ENCODE measurements at regions not wholly inside any gene's neighbourhood (a gene's known extent, or its start where the extent isn't known, plus 50 kb on each side); places are given as distances from the start of the nearest gene placed in this dataset.

- Histone ChIP-seq H3K27ac (no peak overlapping the region), H3K27me3 (no peaks in the 10 kb centered on the region), H3K4me3 (no peak overlapping the region), H3K9me3 (no peaks in the 10 kb centered on the region), H3K4me1 (no peaks in the 10 kb centered on the region), H3K36me3 (no peaks in the 10 kb centered on the region)
- intact Hi-C loops (cut with DNase I; ENCODE audit: low total_unique reads) (no loop called here), in situ Hi-C loops (cut with MboI; ENCODE audit: low sequenced_read_pairs in 4 of 4) (no loop called here)
- DNase-seq: no peak
- ATAC-seq: no peak
- TF ChIP-seq POLR2A (IDR thresholded peaks at IDR 0.05): no peak
- TF ChIP-seq CTCF (IDR thresholded peaks at IDR 0.05 in 4 of 5, conservative IDR thresholded peaks at IDR 0.05 in 1 of 5): no peak
These were observed 287.7 kb downstream of the PCDH7 start for GRCh38 chr4:31007858-31008257.

GRCh38 chr4:31009926-31010325, 289.8 kb downstream of the PCDH7 start:
- ATAC-seq: no peak
- no peak overlapping the region for H3K4me3 ChIP-seq
- in situ Hi-C loops (cut with MboI; ENCODE audit: low sequenced_read_pairs in 4 of 4): no loop called here

GRCh38 chr4:31015123-31015522, 295.0 kb downstream of the PCDH7 start:
- ATAC-seq: no peak
- intact Hi-C loops (cut with DNase I; ENCODE audit: low total_unique reads): no loop called here
- in situ Hi-C loops (cut with MboI; ENCODE audit: low sequenced_read_pairs in 4 of 4): no loop called here

More at GRCh38 chr4:31009926-31010325, 289.8 kb downstream of the PCDH7 start:
- Histone ChIP-seq H3K4me1 (no peaks in the 10 kb centered on the region), H3K36me3 (no peaks in the 10 kb centered on the region), H3K27me3 (no peaks in the 10 kb centered on the region), H3K27ac (no peak overlapping the region), H3K9me3 (no peaks in the 10 kb centered on the region)
- no peak for DNase-seq
- intact Hi-C loops (cut with DNase I; ENCODE audit: low total_unique reads): no loop called here
- TF ChIP-seq CTCF (IDR thresholded peaks at IDR 0.05 in 4 of 5, conservative IDR thresholded peaks at IDR 0.05 in 1 of 5) (no peak), POLR2A (IDR thresholded peaks at IDR 0.05) (no peak)

GRCh38 chr4:31016322-31017061, 296.3 kb downstream of the PCDH7 start:
- Histone ChIP-seq H3K27ac (no peak overlapping the region), H3K4me3 (no peak overlapping the region), H3K27me3 (no peaks in the 10 kb centered on the region), H3K4me1 (no peaks in the 10 kb centered on the region), H3K9me3 (no peaks in the 10 kb centered on the region), H3K36me3 (no peaks in the 10 kb centered on the region)
- TF ChIP-seq POLR2A (IDR thresholded peaks at IDR 0.05) (no peak), CTCF (IDR thresholded peaks at IDR 0.05 in 4 of 5, conservative IDR thresholded peaks at IDR 0.05 in 1 of 5) (no peak)
- ATAC-seq: no peak
- intact Hi-C loops (cut with DNase I; ENCODE audit: low total_unique reads) (no loop called here), in situ Hi-C loops (cut with MboI; ENCODE audit: low sequenced_read_pairs in 4 of 4) (no loop called here)
- no peak for DNase-seq

More at GRCh38 chr4:31015123-31015522, 295.0 kb downstream of the PCDH7 start:
- Histone ChIP-seq H3K4me3 (no peak overlapping the region), H3K27ac (no peak overlapping the region), H3K27me3 (no peaks in the 10 kb centered on the region), H3K36me3 (no peaks in the 10 kb centered on the region), H3K9me3 (no peaks in the 10 kb centered on the region), H3K4me1 (no peaks in the 10 kb centered on the region)
- no peak for DNase-seq
- TF ChIP-seq POLR2A (IDR thresholded peaks at IDR 0.05) (no peak), CTCF (IDR thresholded peaks at IDR 0.05 in 4 of 5, conservative IDR thresholded peaks at IDR 0.05 in 1 of 5) (no peak)

GRCh38 chr4:31020363-31020762, 300.2 kb downstream of the PCDH7 start:
- Histone ChIP-seq H3K4me3 (no peak overlapping the region), H3K27me3 (no peaks in the 10 kb centered on the region), H3K36me3 (no peaks in the 10 kb centered on the region), H3K4me1 (no peaks in the 10 kb centered on the region), H3K9me3 (no peaks in the 10 kb centered on the region), H3K27ac (no peak overlapping the region)
- DNase-seq: no peak
- no peak for TF ChIP-seq POLR2A (IDR thresholded peaks at IDR 0.05)
- TF ChIP-seq CTCF (IDR thresholded peaks at IDR 0.05 in 4 of 5, conservative IDR thresholded peaks at IDR 0.05 in 1 of 5): no peak
- ATAC-seq: no peak
- intact Hi-C loops (cut with DNase I; ENCODE audit: low total_unique reads) (no loop called here), in situ Hi-C loops (cut with MboI; ENCODE audit: low sequenced_read_pairs in 4 of 4) (no loop called here)
